ENCODE measurements at regions not wholly inside any gene's neighbourhood (a gene's known extent, or its start where the extent isn't known, plus 50 kb on each side); places are given as distances from the start of the nearest gene placed in this dataset.
"Not testable (repeated sequence)": the region's sequence is repeated elsewhere in the genome, so short reads cannot be mapped to it uniquely, and the experiment has no call there.

GRCh38 chr10:9097206-9097990 lies 1042.9 kb downstream of the GATA3 start:
- DNase-seq (ENCODE audit: low read depth in 2 of 2) = no peak

- no peak for DNase-seq (ENCODE audit: low read depth in 2 of 2)
Measured at GRCh38 chr10:9097991-9098306, 1043.5 kb downstream of the GATA3 start.

- no peak for DNase-seq (ENCODE audit: low read depth in 2 of 2)
Measured at GRCh38 chr10:9102026-9102425, 1047.5 kb downstream of the GATA3 start.

- DNase-seq (ENCODE audit: low read depth in 2 of 2) = no peak
Measured at GRCh38 chr10:9103301-9103700, 1048.8 kb downstream of the GATA3 start.

- DNase-seq (ENCODE audit: low read depth in 2 of 2) = no peak
Measured at GRCh38 chr10:9111976-9112375, 1057.5 kb downstream of the GATA3 start.

GRCh38 chr10:9126728-9127127 lies 1072.2 kb downstream of the GATA3 start:
- no peak for DNase-seq (ENCODE audit: low read depth in 2 of 2)

GRCh38 chr10:9137368-9137767 lies 1082.9 kb downstream of the GATA3 start:
- no peak for DNase-seq (ENCODE audit: low read depth in 2 of 2)

DNA sequence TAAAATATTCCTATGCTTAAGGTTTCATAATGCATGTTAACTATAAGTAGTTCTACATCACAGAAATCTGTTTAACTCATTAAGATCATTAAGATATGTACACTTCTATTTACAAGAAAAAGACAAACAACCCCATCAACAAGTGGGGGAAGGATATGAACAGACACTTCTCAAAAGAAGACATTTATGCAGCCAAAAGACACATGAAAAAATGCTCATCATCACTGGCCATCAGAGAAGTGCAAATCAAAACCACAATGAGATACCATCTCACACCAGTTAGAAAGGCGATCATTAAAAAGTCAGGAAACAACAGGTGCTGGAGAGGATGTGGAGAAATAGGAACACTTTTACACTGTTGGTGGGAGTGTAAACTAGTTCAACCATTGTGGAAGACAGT lies 1084.3 kb downstream of the GATA3 start:
- not testable (repeated sequence) for DNase-seq (ENCODE audit: low read depth in 2 of 2)

DNA sequence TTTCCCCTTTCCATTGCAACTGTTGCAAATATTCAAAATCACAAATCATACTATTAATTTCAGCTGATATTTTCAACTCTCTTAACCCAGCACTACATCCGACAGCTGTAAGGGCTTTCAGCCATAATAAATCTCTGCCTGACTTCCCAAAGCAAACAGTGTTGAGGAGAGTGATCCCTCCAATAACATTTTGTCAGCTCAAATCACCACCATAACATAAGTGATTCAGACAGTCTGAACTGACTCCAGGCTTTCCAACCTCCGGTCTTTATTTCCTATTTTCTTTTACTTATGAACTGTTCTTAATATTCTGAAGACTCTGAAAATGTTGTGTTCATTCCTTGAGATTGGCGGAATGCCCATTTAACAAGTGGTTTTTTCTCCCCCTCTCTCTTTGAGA lies 1085.9 kb downstream of the GATA3 start:
- DNase-seq (ENCODE audit: low read depth in 2 of 2) = no peak

- no peak for DNase-seq (ENCODE audit: low read depth in 2 of 2)
Measured at GRCh38 chr10:9147475-9147874, 1093.0 kb downstream of the GATA3 start.

- no peak for DNase-seq (ENCODE audit: low read depth in 2 of 2)
Measured at GRCh38 chr10:9149134-9149533, 1094.6 kb downstream of the GATA3 start.

DNA sequence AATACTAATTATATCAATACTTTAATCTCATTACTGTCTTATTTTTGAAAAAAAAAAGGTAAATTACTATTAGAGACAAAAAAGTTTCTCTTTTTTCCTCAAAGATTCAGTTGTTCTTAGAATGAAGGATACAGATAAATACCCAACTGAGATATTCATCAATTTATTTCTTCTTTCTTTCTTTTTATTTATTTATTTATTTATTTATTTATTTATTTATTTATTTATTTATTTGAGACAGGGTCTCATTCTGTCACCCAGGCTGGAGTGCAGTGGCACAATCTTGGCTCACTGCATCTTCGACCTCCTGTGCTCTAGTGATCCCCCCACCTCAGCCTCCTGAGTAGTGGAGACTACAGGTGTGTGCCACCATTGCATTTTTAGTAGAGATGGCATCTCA lies 1098.6 kb downstream of the GATA3 start:
- not testable (repeated sequence) for DNase-seq (ENCODE audit: low read depth in 2 of 2)

GRCh38 chr10:9157656-9158055 lies 1103.2 kb downstream of the GATA3 start:
- no peak for DNase-seq (ENCODE audit: low read depth in 2 of 2)

- no peak for DNase-seq (ENCODE audit: low read depth in 2 of 2)
Measured at GRCh38 chr10:9158675-9159074, 1104.2 kb downstream of the GATA3 start.

GRCh38 chr10:9160275-9160674 lies 1105.8 kb downstream of the GATA3 start:
- DNase-seq (ENCODE audit: low read depth in 2 of 2) = no peak

DNA sequence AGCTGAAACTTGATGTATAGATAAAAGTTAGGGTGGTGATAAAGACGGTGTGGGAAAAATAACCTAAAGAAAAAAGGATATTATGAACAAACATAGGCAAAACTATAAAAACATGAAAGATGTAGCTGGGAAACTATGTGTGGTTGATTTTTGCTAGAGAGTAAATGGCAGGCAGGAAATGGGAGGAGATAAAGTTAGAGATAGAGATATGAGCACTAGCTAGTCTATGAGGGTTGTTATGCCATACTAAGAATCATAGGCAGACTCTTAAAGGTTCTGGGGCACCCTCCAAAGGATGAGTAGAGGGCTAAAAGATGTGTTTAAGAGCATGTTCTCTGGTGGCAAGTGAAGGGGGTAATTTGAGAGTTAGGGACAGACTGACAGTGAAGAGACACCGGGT lies 1109.2 kb downstream of the GATA3 start:
- no peak for DNase-seq (ENCODE audit: low read depth in 2 of 2)

GRCh38 chr10:9166770-9167169 lies 1112.3 kb downstream of the GATA3 start:
- no peak for DNase-seq (ENCODE audit: low read depth in 2 of 2)

- DNase-seq (ENCODE audit: low read depth in 2 of 2) = no peak
Measured at GRCh38 chr10:9172276-9172675, 1117.8 kb downstream of the GATA3 start.

GRCh38 chr10:9175200-9175599 lies 1120.7 kb downstream of the GATA3 start:
- no peak for DNase-seq (ENCODE audit: low read depth in 2 of 2)

- not testable (repeated sequence) for DNase-seq (ENCODE audit: low read depth in 2 of 2)
Measured at GRCh38 chr10:9183197-9183880, 1128.9 kb downstream of the GATA3 start.

DNA sequence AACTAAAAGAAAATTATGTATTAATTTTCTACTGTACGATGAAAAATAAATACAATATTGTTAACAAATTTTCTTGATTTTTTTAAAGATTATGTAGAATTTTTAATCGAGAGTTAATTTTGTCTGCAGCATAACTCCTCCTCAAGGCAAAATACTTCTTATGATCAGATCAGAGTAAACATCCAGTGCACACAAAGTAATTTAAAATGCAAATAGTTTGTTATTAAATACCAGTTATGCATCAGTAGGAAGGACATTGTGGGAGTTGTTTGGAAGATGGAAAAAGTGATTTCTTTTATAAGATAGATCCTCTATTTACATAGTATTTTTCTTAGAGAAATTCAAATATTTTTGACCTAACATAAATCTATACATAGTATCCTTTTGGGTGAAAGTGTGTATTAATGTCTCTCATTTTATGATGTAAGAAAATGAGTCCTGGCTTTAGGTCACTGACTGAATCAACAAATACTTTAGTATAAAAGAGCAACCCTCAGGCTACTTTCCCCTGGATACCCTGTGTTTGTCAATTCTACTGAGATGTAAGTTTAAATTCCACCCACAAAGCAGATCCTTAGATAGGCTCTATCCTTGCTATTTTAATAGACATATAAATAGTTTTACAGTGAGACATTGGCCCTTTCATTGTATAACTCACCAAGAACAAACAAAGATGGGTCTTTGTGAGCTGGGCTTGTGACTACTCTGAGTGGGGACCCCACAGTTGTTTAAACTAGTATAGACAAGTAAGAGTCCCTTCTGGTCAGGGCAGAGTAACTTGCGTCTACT lies 1133.7 kb downstream of the GATA3 start:
- DNase-seq (ENCODE audit: low read depth in 2 of 2) = no peak

GRCh38 chr10:9189448-9189847 lies 1135.0 kb downstream of the GATA3 start:
- DNase-seq (ENCODE audit: low read depth in 2 of 2) = no peak

DNA sequence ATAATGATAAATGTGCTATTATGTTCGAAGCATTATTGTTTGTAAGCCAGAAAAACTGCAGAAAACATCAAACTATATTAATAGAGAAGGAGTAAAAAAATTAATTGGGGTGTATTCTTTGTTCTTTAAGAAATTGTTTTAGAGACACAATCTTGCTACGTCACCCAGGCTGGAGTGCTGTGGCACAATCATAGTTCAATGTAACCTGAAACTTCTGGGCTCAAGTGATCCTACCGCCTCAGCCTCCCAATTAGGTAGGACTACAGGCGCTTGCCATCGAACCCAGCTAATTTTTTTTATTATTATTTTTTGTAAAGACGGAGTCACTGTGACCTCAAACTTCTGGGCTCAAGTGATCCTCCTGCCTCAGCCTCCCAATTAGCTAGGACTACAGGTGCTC lies 1138.6 kb downstream of the GATA3 start:
- no peak for DNase-seq (ENCODE audit: low read depth in 2 of 2)
